UCSD-AML1 (cell line): ENCODE measurements at regions not wholly inside any gene's neighbourhood (a gene's known extent, or its start where the extent isn't known, plus 50 kb on each side); places are given as distances from the start of the nearest gene placed in this dataset.

Source experiments
- DNase-seq: peaks from one replicate; lab custom pipeline; 2025; ENCODE audit not compliant: unreplicated experiment; lab: John Stamatoyannopoulos, UW

- no peak for DNase-seq
Observed at GRCh38 chr2:88832311-88832991, 141.0 kb downstream of the RPIA start.

- no peak for DNase-seq
Observed at GRCh38 chr2:88832992-88833389, 141.5 kb downstream of the RPIA start.

- DNase-seq: no peak
Observed at GRCh38 chr2:88834376-88834775, 142.9 kb downstream of the RPIA start.

GRCh38 chr2:88834866-88835265 is 143.4 kb downstream of the RPIA start:
- no peak for DNase-seq

- no peak for DNase-seq
Observed at GRCh38 chr2:88835726-88836125, 144.3 kb downstream of the RPIA start.

- no peak for DNase-seq
Observed at GRCh38 chr2:88836351-88836750, 144.9 kb downstream of the RPIA start.

- DNase-seq: no peak
Observed at GRCh38 chr2:88837511-88838160, 146.2 kb downstream of the RPIA start.

- DNase-seq: no peak
Observed at GRCh38 chr2:88838165-88838635, 146.7 kb downstream of the RPIA start.

GRCh38 chr2:88841224-88841929 is 149.9 kb downstream of the RPIA start:
- no peak for DNase-seq

GRCh38 chr2:88842656-88843460 is 151.4 kb downstream of the RPIA start:
- DNase-seq: no peak

- DNase-seq: no peak
Observed at GRCh38 chr2:88843651-88844050, 152.2 kb downstream of the RPIA start.

GRCh38 chr2:88844960-88845359 is 153.5 kb downstream of the RPIA start:
- DNase-seq: no peak

- DNase-seq: no peak
Observed at GRCh38 chr2:88845772-88846661, 154.5 kb downstream of the RPIA start.

- DNase-seq: no peak
Observed at GRCh38 chr2:88852753-88853402, 161.4 kb downstream of the RPIA start.

- no peak for DNase-seq
Observed at GRCh38 chr2:88853403-88853790, 161.9 kb downstream of the RPIA start.

- no peak for DNase-seq
Observed at GRCh38 chr2:88854528-88854927, 163.1 kb downstream of the RPIA start.

- DNase-seq: no peak
Observed at GRCh38 chr2:88855620-88856408, 164.3 kb downstream of the RPIA start.

- DNase-seq: no peak
Observed at GRCh38 chr2:88856409-88857135, 165.1 kb downstream of the RPIA start.
